GM12878 (cell line): ENCODE measurements at regions not wholly inside any gene's neighbourhood (a gene's known extent, or its start where the extent isn't known, plus 50 kb on each side); places are given as distances from the start of the nearest gene placed in this dataset.
A peak's percentile ranks its signal among the peaks of the same experiment; 100 is the strongest.

Source experiments
- ATAC-seq: fragments of 200-7000 bp; cut with Tn5 transposase; 3 replicates; pipeline ENCODE4 v1.9.1; 2020; ENCODE audit warnings: mild to moderate bottlenecking, moderate library complexity
- BruUV-seq: library from RNA; stranded (reverse); fragments of 400-500 nt; replicated peaks from 2 replicates; lab custom pipeline; 2021; lab: Mats Ljungman, UMichigan
- CTCF ChIA-PET: fragments of 300-600 bp; sonication (Branson Sonifier 250); formaldehyde crosslinking; extraction: SDS; loops from one replicate; lab custom pipeline; 2021; ENCODE audit warnings: inconsistent platforms; lab: Yijun Ruan, JAX
- POLR2A ChIA-PET: fragments of 350-600 bp; formaldehyde crosslinking; extraction: SDS; loops from one replicate; lab custom pipeline; 2021; ENCODE audit warnings: inconsistent platforms; lab: Charles Lee
- RAD21 ChIA-PET: fragments of 300-600 bp; sonication (Branson Sonifier 250); formaldehyde crosslinking; loops from one replicate; lab custom pipeline; 2023; ENCODE audit warnings: antibody characterized with exemption; ENCODE audit not compliant: unreplicated experiment; lab: Charles Lee
- SMC1A ChIA-PET: fragments of 300-600 bp; sonication (Branson Sonifier 250); formaldehyde crosslinking; loops from one replicate; lab custom pipeline; 2023; ENCODE audit not compliant: unreplicated experiment, uncharacterized antibody; lab: Charles Lee
- DNase-seq: peaks from one replicate; pipeline ENCODE4 v3.0.0-alpha.2; 2011; ENCODE audit warnings: low read depth, low spot score
- FAIRE-seq: peaks from 3 replicates; lab custom pipeline; 2011; peaks lifted over from hg19 to GRCh38; lab: Jason Lieb, UNC
- H2AFZ ChIP-seq: 2 replicates; pipeline ENCODE4 v1.6.0; 2011; ENCODE audit warnings: low read depth, low read length, control low read depth; ENCODE audit not compliant: control insufficient read depth
- H3K27ac ChIP-seq: 2 replicates; pipeline ENCODE4 v1.5.1; 2011; ENCODE audit warnings: control low read depth; ENCODE audit not compliant: control insufficient read depth, insufficient read depth
- H3K27me3 ChIP-seq, 2 experiments: replicated peaks in 1 of 2; 2 replicates each; pipeline versions ENCODE4 v1.6.0 to v1.6.1; 2011; ENCODE audit warnings: low read length in 1 of 2; ENCODE audit not compliant: control insufficient read depth in 2 of 2, insufficient read depth in 2 of 2
- H3K36me3 ChIP-seq, 2 experiments: 2 replicates each; pipeline ENCODE4 v1.5.1; 2011; ENCODE audit warnings: low read length in 1 of 2; ENCODE audit not compliant: control insufficient read depth in 2 of 2, insufficient read depth in 2 of 2
- H3K4me1 ChIP-seq: 2 replicates; pipeline ENCODE4 v1.6.1; 2011; ENCODE audit warnings: mild to moderate bottlenecking, low read length, moderate library complexity, mixed read lengths; ENCODE audit not compliant: control insufficient read depth, insufficient read depth
- H3K4me2 ChIP-seq: 2 replicates; pipeline ENCODE4 v1.6.0; 2011; ENCODE audit warnings: control low read depth; ENCODE audit not compliant: control insufficient read depth, insufficient read depth
- H3K4me3 ChIP-seq: fragments of 200-600 bp; sonication (generic); 2 replicates; pipeline ENCODE4 v1.5.1; 2016
- H3K79me2 ChIP-seq: 2 replicates; pipeline ENCODE4 v1.6.0; 2011; ENCODE audit warnings: low read length; ENCODE audit not compliant: control insufficient read depth, insufficient read depth
- H3K9ac ChIP-seq: 2 replicates; pipeline ENCODE4 v1.8.0; 2011; ENCODE audit warnings: low read length, control low read depth, mixed read lengths; ENCODE audit not compliant: control insufficient read depth, insufficient read depth
- H3K9me3 ChIP-seq: replicated peaks from 3 replicates; pipeline ENCODE4 v1.5.1; 2011; ENCODE audit warnings: mild to moderate bottlenecking, low read length; ENCODE audit not compliant: control insufficient read depth, insufficient read depth
- H4K20me1 ChIP-seq: 2 replicates; pipeline ENCODE4 v1.6.0; 2011; ENCODE audit not compliant: control insufficient read depth, insufficient read depth
- BRCA1 ChIP-seq: IDR thresholded peaks from 2 replicates; pipeline ENCODE4 v1.6.1; 2011; ENCODE audit warnings: low read depth, low read length, improper control_type of control experiment
- RAD21 ChIP-seq: IDR thresholded peaks from 2 replicates; pipeline ENCODE4 v1.6.1; 2011; ENCODE audit warnings: mild to moderate bottlenecking, low read depth, low read length, moderate library complexity; ENCODE audit not compliant: insufficient read depth
- RB1 ChIP-seq: fragments of 450-650 bp; formaldehyde crosslinking; IDR thresholded peaks from 2 replicates; pipeline ENCODE4 v1.6.1; 2017; ENCODE audit warnings: mild to moderate bottlenecking, borderline replicate concordance
- SMARCA5 ChIP-seq: fragments of 450-650 bp; IDR thresholded peaks from 2 replicates; pipeline ENCODE4 v1.6.1; 2017; ENCODE audit warnings: mild to moderate bottlenecking
- SMC3 ChIP-seq: IDR thresholded peaks from 2 replicates; pipeline ENCODE4 v1.6.1; 2011; ENCODE audit warnings: low read length, improper control_type of control experiment, borderline replicate concordance
- YY1 ChIP-seq: IDR thresholded peaks from 2 replicates; pipeline ENCODE4 v1.6.1; 2011; ENCODE audit warnings: low read depth, mild to moderate bottlenecking, low read length
- ZBED1 ChIP-seq: IDR thresholded peaks from 2 replicates; pipeline ENCODE4 v1.6.1; 2016; ENCODE audit warnings: borderline replicate concordance
- WGBS: methylation state at CpG from one replicate; pipeline ENCODE4 v1.1.6; 2016; ENCODE audit warnings: low lambda C conversion rate; ENCODE audit not compliant: insufficient replicate concordance, insufficient coverage; ENCODE audit errors: missing lambda C conversion rate; 5-methylcytosine and 5-hydroxymethylcytosine counted together
- in situ Hi-C: fragments of 300-500 bp; cut with MboI; formaldehyde crosslinking; loops from 9 replicates; pipeline ENCODE4 v1.14.3; 2018; ENCODE audit warnings: mixed read lengths
- intact Hi-C: fragments of 100-400 bp; cut with micrococcal nuclease; formaldehyde crosslinking; loops from one replicate; pipeline ENCODE4 v1.14.2; 2022; ENCODE audit not compliant: unreplicated experiment
- TF ChIP-seq, protein P1 (sequence below), 3 experiments: IDR thresholded peaks in 2 of 3; conservative IDR thresholded peaks in 1 of 3; 2 replicates each; pipeline ENCODE4 v1.5.1; 2011; ENCODE audit warnings: low read depth in 3 of 3, low read length in 3 of 3, mild to moderate bottlenecking in 3 of 3, control low read depth in 2 of 3, moderate library complexity in 2 of 3, inconsistent platforms in 1 of 3, mixed read lengths in 1 of 3; ENCODE audit not compliant: control insufficient read depth in 2 of 3, insufficient read depth in 1 of 3; ENCODE audit errors: extremely low read depth in 1 of 3

GRCh38 chr2:161063157-161063945 lies 96.9 kb upstream of the TANK start:
- SMC1A ChIA-PET, result interaction anchor here (0.6 to 4.8 kb wide), 53 partner anchors 9 to 883 kb away, joined by 3 to 26 read pairs (median 5); no protein-coding TSS in a partner anchor

More at GRCh38 chr2:161063157-161063945, 96.9 kb upstream of the TANK start:
- in situ Hi-C loops (no loop called here), intact Hi-C loops (loop anchor here (5.0 to 10.0 kb wide), 3 partner anchors 209 to 959 kb away; no protein-coding TSS in a partner anchor)
- peak; percentile 51 for DNase-seq
- no peaks in the 10 kb centered on the region for H3K79me2 ChIP-seq
- H3K9ac ChIP-seq, result no peak overlapping the region
- H2AFZ ChIP-seq, result peak overlapping the region; percentile 75
- ChIA-PET RAD21 (interaction anchor here (0.5 to 3.7 kb wide), 52 partner anchors 9 to 953 kb away, joined by 3 to 19 read pairs (median 4); no protein-coding TSS in a partner anchor), CTCF (interaction anchor here (0.6 to 4.9 kb wide), 86 partner anchors 9 to 979 kb away, joined by 3 to 62 read pairs (median 5); no protein-coding TSS in a partner anchor), POLR2A (interaction anchor here (0.8 to 1.3 kb wide), 4 partner anchors 16 to 87 kb away, joined by 3 to 7 read pairs (median 4); no protein-coding TSS in a partner anchor)
- no peak overlapping the region for H3K27ac ChIP-seq
- no peak overlapping the region for H3K4me2 ChIP-seq
- H3K4me1 ChIP-seq, result no peaks in the 10 kb centered on the region; the same call in 1 of the 2 replicates
- no peaks in the 10 kb centered on the region for H4K20me1 ChIP-seq
- TF ChIP-seq, protein P1, sequence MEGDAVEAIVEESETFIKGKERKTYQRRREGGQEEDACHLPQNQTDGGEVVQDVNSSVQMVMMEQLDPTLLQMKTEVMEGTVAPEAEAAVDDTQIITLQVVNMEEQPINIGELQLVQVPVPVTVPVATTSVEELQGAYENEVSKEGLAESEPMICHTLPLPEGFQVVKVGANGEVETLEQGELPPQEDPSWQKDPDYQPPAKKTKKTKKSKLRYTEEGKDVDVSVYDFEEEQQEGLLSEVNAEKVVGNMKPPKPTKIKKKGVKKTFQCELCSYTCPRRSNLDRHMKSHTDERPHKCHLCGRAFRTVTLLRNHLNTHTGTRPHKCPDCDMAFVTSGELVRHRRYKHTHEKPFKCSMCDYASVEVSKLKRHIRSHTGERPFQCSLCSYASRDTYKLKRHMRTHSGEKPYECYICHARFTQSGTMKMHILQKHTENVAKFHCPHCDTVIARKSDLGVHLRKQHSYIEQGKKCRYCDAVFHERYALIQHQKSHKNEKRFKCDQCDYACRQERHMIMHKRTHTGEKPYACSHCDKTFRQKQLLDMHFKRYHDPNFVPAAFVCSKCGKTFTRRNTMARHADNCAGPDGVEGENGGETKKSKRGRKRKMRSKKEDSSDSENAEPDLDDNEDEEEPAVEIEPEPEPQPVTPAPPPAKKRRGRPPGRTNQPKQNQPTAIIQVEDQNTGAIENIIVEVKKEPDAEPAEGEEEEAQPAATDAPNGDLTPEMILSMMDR (IDR thresholded peaks at IDR 0.05 in 2 of 3, conservative IDR thresholded peaks at IDR 0.05 in 1 of 3; ENCODE audit: control insufficient read depth in 2 of 3, extremely low read depth in 1 of 3, insufficient read depth in 1 of 3, low read depth in 3 of 3, low read length in 3 of 3), result peak; percentile 88 to 91 (median 89)
- TF ChIP-seq YY1 (peak; percentile 69; the same call in 1 of the 2 replicates), BRCA1 (no peak), RAD21 (peak; percentile 84), ZBED1 (0 out of 2 replicates have a peak, but pooled peaks have one; percentile 29), SMARCA5 (peak; percentile 60; the same call in 1 of the 2 replicates), SMC3 (peak; percentile 78), RB1 (no peak)
- peak; percentile 96 for ATAC-seq
- H3K9me3 ChIP-seq, result no peaks in the 10 kb centered on the region
- H3K4me3 ChIP-seq, result no peak overlapping the region
- peak; percentile 57 for FAIRE-seq
- BruUV-seq, result no TSS peak
- no peaks in the 10 kb centered on the region for H3K27me3 ChIP-seq
- WGBS, result 25% methylated on average over 8 of the region's 8 CpGs
- no peaks in the 10 kb centered on the region for H3K36me3 ChIP-seq
